SH-SY5Y (cell line): ENCODE measurements at regions not wholly inside any gene's neighbourhood (a gene's known extent, or its start where the extent isn't known, plus 50 kb on each side); places are given as distances from the start of the nearest gene placed in this dataset.

Source experiments
- GATA2 ChIP-seq: IDR thresholded peaks from 2 replicates; pipeline ENCODE4 v1.6.1; 2011; ENCODE audit warnings: mild to moderate bottlenecking, low read depth, low read length
- GATA3 ChIP-seq: IDR thresholded peaks from 2 replicates; pipeline ENCODE4 v1.6.1; 2011; ENCODE audit warnings: low read depth, mild to moderate bottlenecking, low read length, moderate library complexity

GRCh38 chr4:183763990-183764754 is 105.1 kb downstream of the TRAPPC11 start:
- TF ChIP-seq GATA2 (no peak), GATA3 (no peak)
